Activated CD8-positive, alpha-beta memory T cell treated with anti-CD3 and anti-CD28 coated beads, Interleukin-2, amount 50 U/mL, for 1 hour (primary cell): ENCODE measurements at regions not wholly inside any gene's neighbourhood (a gene's known extent, or its start where the extent isn't known, plus 50 kb on each side); places are given as distances from the start of the nearest gene placed in this dataset.

Experiments used
- DNase-seq: peaks from one replicate; pipeline ENCODE4 v3.0.0-alpha.2; 2020; ENCODE audit errors: extremely low read depth

DNA sequence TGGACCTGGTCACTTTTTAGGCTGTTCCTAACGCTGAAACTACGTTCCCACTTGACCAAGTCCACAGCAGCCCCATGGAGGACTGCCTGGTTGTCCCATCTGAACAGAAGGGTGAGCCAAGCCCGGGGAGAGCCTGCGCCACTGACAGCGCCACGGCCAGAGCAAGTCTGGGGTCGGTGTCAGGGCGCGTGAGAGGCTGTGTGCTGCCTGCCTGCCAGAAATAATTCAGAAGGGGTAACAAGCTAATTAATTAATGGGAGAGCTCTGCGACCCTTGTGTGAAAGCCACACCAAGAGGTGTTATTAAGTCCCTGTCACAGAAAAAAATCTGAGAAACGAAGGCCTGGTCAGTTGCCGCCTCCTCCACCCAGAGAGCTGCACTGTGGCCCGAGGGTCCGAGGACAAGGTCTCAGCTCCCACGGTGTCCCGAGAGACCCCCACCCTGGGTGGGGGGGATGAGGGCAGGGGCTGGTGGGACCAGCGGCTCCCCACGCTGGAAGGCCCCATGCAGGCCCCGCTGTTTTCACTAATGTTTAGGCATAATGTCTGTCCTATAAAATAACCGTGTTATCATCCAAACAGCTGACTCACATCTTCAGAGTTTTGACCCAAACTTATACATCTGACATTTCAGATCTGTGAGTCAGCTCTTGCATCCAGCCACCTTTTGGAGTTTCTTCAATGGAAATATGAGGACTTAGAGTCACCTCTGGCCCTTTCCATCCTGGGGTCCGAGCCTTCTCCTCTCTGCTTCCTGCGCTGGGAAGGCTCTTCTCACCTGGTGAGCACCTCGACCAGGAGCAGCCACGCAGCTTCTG is 58.5 kb downstream of the DLL1 start:
- DNase-seq: no peak

DNA sequence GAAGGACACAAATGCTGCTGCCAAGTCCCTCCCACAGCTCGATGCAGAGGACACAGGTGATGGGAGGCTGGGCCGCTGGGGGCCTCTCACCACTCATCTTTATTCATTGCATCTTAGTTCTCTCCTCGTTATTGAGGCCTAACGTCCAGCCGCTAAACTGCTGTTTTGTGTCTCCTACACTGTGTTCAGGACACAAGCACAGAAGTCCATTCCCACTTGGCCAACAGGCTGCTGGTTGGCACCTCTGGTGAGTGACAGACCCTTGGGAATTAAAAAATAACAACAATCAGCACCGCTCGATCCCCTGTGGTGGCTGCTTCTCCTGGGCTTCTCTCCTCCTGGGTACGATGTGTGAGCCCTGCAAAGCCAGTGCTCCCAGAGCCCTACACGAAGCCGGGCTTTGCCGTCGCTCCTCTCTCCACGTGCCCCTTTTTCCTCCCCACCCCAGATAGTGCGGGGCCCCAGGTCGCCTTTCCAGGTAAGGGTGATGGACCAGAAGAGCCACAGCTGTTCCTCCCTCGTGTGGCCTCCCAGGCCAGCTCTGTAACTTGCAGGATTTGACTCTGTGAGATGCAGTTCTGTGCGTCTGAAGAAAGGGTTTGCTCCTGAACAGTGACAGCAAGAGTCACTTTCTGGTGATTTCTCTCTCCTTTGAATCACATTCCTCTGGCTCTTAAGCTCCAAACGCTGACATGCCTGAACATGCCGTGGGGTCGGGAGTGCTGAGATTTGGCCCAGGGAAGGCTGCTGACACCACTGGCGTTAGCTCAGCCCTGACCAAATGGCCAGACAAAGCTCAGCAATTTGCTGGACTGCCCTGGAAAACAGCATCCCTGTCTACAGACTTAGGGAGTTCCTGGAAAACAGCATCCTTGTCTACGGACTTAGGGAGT is 59.3 kb downstream of the DLL1 start:
- DNase-seq: no peak

DNA sequence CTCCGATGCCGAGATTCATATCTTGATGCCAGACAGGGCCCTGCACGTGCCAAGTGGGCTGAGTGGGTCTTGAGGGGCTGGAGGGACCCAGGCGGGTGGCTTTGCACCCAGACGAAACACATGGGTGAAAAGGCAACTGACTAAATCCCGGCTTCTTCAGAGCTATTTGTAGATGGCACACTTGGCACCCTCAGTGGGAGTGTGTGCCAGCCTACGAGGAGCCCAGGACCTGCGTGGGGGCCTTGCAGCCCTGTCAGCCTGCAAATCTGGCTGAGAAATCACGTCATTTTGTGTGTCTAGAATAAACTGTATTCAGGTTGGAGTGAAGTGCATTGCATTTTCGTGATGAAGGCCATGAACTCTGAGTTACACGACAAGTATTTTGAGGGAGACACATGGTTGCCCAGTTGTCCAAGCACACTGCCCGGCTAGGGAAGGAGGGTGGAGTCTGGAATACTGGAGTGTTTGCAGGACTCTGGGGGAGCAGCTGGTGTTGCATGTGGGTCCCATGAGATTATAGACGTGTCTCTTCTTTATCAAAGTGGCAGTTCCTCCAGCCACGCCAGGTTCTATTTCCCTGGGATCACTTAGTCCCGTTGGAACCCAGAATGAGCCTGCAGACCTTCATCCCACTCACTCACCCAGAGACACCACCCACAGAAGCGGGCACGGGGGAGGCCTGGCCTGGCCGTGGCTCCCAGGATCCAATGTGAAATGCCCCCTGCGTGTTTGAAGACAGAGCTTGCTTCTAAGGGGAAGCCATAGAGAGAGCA is 60.2 kb downstream of the DLL1 start:
- no peak for DNase-seq

DNA sequence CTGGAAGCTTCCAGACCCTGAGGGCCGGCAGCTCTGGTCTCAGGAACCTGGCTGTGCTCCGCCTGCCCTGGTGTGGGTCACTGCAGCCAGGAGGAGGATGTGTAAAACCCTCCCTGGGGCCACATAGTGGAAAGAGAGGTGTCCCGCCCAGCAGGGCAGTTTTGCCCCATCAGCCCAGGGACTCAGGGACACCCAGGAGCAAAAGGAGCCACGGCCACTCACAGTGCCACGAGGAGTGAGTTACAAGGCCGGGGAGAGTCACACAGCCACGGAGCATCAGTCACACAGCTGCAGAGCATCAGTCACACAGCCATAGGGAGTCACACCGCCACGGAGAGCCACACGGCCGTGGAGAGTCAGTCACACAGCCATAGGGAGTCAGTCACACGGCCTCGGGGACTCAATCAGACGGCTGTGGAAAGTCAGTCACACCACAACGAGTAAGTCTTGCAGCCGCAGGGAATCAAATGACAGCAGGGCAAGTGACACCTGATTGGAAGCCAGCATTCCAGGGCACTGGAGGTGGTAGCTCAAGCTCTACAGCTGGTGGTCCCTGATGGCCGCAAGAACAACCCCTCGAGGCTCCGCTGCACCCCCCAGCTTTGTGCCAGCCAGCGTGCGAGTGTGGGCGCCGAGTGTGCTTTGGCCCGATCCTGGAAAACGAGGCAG is 60.9 kb downstream of the DLL1 start:
- no peak for DNase-seq

DNA sequence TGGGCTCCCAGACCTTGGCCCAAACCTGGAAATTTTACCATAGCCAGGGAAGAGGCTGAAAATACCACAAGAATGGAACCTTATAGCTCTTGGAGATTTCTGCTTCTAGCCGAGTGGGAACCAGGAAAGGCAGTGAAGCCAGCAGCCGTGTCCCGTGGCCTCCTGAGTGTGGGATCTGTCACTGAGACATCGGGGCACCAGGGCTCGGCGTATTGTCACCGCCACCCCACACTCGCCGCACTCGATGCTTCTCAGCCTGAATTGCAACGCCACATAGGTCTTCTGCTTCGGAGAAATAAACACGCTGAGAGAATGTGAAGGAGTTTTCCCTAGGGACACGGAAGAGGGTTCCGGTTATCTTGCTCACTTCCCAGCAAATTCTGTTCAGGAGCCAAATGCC is 61.5 kb downstream of the DLL1 start:
- DNase-seq: no peak

DNA sequence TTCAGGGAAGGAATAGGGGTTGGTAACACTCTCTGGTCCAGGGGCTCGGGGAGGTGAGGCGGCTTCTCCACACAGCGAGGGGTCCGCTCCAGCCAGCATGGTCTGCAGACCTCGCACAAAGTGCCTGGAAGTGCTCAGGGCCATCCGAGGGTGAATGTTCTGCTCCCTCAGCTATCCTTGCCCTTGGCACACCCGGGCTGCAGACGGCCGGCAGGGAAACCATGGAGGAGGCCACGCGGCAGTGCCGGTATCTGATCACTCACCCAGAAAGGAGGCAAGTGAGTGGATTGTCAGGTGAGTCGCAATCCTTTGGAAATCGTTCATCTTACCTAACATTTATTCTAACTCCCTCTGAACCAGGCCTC is 62.0 kb downstream of the DLL1 start:
- DNase-seq: no peak

GRCh38 chr6:170227996-170228945 is 62.6 kb downstream of the DLL1 start:
- DNase-seq: no peak

DNA sequence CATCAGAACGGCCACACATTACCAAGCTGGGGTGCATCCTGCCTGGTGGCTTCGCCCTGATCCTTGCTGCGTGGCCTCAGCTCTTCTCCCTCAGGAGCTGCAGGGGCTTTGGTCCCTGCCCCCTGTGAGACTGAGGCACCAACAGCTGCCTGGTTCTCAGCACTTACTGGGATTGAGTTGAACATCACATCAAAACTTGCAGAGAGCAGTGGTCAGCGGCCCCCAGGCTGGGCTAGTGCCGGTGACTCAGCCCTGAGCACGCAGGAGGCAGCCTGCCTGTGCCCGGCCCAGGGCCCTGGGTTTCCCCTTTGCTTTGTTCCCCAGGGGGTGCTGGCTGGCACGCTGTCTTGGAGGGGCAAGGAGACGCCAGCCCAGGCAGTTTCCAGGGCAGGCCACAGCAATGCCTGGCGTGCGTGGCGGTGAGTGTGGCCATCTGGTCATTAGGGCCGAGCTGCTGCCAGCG is 63.3 kb downstream of the DLL1 start:
- no peak for DNase-seq

DNA sequence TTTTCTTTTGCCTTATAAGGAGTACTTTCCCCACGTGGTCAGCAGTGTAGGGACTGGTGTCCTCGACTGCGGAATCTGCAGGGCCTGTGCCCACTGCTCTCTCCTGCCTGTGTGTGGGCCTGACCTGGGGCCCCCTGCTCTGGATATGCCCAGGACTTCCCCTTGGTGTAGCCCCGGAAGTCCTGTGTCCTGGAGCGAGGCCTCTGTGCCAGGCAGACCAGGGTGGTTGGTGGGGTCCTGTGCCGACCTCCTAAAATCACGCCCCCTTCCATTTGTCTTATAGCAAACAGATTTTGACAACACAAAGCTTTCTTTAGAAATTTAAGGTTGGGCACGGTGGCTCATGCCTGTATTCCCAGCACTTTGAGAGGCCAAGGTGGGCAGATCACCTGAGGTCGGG is 64.2 kb downstream of the DLL1 start:
- no peak for DNase-seq

- no peak for DNase-seq
These were observed 64.9 kb downstream of the DLL1 start for GRCh38 chr6:170225852-170226417.

GRCh38 chr6:170224694-170225660 is 65.9 kb downstream of the DLL1 start:
- DNase-seq: no peak

DNA sequence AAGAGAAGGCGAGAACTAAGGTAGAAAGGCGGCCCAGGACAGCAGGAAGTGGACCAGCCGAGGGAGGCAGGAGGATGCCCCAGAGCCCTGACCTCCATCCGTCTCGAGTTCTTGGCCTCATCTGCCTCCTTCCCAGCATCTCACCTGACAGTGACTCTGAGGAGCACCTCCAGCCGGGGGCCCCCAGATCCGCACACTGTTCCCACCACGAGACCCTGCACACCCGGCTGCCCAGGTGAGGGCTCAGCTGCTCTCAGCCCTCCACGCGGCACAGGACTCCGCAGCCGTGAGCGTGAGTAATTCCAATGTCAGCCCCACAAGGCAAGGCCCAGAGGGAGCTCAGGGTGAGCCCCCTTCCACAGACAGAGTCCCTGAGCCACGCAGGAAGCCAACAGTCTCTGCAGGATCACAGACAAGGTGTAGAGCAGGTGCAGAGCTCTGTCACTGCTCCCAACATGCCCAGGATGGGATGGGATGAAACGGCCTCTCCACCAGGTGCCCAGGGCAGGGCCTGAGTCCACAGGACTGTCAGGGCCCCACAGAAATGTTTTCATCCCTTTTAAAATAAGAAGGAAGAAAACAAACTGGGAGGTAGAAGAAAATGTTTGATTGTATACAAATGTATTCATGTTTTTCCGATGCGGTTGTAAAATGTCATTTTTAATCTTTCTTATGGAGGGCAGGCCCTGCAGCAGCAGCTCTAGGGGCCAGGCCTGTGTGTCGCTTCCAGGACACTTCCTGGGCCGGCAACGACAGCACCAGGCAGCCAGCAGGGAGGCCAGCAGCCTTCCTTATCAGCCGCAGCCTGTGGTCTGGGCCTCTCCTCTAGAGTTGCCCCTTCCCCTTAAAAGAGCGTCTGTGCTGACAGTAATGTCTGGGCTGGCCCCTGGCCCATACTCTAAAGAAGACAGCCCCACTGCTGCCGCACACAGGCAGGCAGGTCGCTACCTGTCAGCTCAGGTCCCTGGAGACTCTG is 66.9 kb downstream of the DLL1 start:
- no peak for DNase-seq

DNA sequence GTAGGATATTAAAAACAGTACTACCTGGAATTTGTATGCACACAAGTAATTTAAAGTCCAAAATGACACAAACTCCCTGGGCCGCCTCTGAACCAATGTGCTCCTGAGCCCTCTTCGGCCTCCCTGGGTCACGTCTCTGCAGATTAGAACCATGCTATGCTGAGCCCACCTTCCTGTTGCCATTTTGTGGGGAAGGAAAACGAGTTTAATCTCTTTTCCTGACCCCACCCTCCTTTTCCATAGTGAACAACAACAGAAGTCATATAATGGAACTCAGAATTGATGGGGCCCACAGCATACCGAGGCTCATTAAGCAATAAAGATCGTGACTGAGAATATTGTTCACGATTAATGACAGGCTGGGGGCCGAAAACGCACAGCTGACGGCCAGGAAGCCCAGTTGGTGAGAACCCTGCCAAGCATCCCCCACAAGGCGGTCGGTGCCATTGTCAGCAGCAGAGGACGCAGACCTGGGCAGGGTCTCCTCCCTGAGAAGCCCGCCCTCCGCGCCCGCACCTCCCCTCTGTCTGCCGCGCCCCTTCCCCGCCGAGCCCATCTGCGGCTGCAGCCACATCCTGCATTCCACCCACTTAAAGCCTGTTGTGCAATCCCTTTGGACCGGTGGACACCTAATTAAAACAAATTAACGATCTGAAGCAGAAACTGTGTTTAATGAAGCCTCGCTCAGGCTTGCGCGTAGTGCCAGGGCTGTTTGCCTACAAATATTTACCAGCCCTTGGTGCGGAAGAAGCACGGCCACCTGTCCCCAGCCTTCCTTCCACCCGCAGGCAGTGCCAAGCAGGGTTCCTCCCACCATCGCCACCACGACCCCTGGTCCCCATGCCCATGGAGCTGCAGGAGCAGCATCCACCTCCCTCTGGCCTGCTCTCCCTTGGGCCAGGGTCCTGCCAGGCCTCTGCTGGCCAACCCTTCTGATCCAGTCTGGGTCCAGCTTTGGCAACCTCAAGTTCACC is 68.1 kb downstream of the DLL1 start:
- no peak for DNase-seq

GRCh38 chr6:170221753-170222400 is 69.0 kb downstream of the DLL1 start:
- DNase-seq: no peak

GRCh38 chr6:170221052-170221752 is 69.7 kb downstream of the DLL1 start:
- DNase-seq: no peak
